ENCODE measurements at regions not wholly inside any gene's neighbourhood (a gene's known extent, or its start where the extent isn't known, plus 50 kb on each side); places are given as distances from the start of the nearest gene placed in this dataset.

DNA sequence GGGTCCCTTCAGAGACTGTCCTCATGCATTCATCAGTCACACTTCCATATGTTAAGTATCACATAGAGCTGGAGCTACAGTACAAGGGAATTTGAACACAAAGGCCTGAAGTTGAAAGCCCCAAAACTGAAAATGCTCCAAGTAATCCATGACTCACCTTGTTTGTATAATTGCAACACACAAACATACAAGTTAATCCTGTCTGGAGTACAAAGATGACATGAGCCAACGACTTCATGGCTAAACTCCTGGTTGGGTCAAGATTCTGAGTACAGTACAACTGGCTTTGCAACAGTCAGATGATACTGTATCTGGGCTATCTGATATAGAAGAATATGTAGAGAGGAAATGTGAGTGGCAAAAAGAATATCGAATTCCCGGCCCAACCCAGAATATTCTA lies 73.1 kb upstream of the AASS start:
- H3K9me3 ChIP-seq (ENCODE audit: control insufficient read depth, insufficient read depth, low read depth, low read length) = no peaks in the 10 kb centered on the region
- TF ChIP-seq PRDM1 (tag by site-specific recombination; IDR thresholded peaks at IDR 0.05) = no peak
- TF ChIP-seq ZNF121 (tag by site-specific recombination; IDR thresholded peaks at IDR 0.05) = no peak
- TF ChIP-seq, protein P1, sequence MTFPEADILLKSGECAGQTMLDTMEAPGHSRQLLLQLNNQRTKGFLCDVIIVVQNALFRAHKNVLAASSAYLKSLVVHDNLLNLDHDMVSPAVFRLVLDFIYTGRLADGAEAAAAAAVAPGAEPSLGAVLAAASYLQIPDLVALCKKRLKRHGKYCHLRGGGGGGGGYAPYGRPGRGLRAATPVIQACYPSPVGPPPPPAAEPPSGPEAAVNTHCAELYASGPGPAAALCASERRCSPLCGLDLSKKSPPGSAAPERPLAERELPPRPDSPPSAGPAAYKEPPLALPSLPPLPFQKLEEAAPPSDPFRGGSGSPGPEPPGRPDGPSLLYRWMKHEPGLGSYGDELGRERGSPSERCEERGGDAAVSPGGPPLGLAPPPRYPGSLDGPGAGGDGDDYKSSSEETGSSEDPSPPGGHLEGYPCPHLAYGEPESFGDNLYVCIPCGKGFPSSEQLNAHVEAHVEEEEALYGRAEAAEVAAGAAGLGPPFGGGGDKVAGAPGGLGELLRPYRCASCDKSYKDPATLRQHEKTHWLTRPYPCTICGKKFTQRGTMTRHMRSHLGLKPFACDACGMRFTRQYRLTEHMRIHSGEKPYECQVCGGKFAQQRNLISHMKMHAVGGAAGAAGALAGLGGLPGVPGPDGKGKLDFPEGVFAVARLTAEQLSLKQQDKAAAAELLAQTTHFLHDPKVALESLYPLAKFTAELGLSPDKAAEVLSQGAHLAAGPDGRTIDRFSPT (tag by site-specific recombination; IDR thresholded peaks at IDR 0.05) = no peak
- TF ChIP-seq, protein P2, sequence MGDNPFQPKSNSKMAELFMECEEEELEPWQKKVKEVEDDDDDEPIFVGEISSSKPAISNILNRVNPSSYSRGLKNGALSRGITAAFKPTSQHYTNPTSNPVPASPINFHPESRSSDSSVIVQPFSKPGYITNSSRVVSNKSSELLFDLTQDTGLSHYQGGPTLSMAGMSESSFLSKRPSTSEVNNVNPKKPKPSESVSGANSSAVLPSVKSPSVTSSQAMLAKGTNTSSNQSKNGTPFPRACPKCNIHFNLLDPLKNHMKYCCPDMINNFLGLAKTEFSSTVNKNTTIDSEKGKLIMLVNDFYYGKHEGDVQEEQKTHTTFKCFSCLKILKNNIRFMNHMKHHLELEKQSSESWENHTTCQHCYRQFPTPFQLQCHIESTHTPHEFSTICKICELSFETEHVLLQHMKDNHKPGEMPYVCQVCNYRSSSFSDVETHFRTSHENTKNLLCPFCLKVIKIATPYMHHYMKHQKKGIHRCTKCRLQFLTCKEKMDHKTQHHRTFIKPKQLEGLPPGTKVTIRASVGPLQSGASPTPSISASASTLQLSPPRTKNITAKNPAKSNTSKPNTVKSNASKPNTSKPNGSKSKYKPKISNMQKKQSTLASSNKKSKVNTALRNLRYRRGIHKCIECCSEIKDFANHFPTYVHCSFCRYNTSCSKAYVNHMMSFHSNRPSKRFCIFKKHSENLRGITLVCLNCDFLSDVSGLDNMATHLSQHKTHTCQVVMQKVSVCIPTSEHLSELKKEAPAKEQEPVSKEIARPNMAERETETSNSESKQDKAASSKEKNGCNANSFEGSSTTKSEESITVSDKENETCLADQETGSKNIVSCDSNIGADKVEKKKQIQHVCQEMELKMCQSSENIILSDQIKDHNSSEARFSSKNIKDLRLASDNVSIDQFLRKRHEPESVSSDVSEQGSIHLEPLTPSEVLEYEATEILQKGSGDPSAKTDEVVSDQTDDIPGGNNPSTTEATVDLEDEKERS (tag by site-specific recombination; IDR thresholded peaks at IDR 0.05) = no peak
- no peak for TF ChIP-seq ZNF514 (tag by site-specific recombination; IDR thresholded peaks at IDR 0.05)
- TF ChIP-seq ZNF112 (tag by site-specific recombination; IDR thresholded peaks at IDR 0.05) = no peak
- TF ChIP-seq ZNF596 (tag by site-specific recombination; IDR thresholded peaks at IDR 0.05) = no peak
- ChIA-PET POLR2A (no interaction called here), CTCF (interaction anchor here (0.7 to 5.0 kb wide), 3 partner anchors 124 to 663 kb away, joined by 3 to 50 read pairs (median 8); no protein-coding TSS in a partner anchor)
- H3K36me3 ChIP-seq (ENCODE audit: control insufficient read depth in 2 of 2, insufficient read depth in 1 of 2, low read length in 2 of 2) = no peaks in the 10 kb centered on the region
- H3K4me3 ChIP-seq (ENCODE audit: low read depth, low read length) = no peak overlapping the region
- H3K27ac ChIP-seq (ENCODE audit: extremely low read depth, low read depth, low read length) = no peak overlapping the region
- H3K4me1 ChIP-seq (ENCODE audit: control insufficient read depth, insufficient read depth, low read length) = no peaks in the 10 kb centered on the region

- ChIA-PET POLR2A (no interaction called here), CTCF (interaction anchor here (1.6 to 2.1 kb wide), 2 partner anchors 316 to 320 kb away, joined by 4 to 7 read pairs; no protein-coding TSS in a partner anchor)
- H3K4me3 ChIP-seq (ENCODE audit: low read depth, low read length) = no peak overlapping the region
- no peak overlapping the region for H3K27ac ChIP-seq (ENCODE audit: extremely low read depth, low read depth, low read length)
- H3K4me1 ChIP-seq (ENCODE audit: control insufficient read depth, insufficient read depth, low read length) = no peaks in the 10 kb centered on the region
- TF ChIP-seq, protein P3, sequence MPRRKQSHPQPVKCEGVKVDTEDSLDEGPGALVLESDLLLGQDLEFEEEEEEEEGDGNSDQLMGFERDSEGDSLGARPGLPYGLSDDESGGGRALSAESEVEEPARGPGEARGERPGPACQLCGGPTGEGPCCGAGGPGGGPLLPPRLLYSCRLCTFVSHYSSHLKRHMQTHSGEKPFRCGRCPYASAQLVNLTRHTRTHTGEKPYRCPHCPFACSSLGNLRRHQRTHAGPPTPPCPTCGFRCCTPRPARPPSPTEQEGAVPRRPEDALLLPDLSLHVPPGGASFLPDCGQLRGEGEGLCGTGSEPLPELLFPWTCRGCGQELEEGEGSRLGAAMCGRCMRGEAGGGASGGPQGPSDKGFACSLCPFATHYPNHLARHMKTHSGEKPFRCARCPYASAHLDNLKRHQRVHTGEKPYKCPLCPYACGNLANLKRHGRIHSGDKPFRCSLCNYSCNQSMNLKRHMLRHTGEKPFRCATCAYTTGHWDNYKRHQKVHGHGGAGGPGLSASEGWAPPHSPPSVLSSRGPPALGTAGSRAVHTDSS (tag by site-specific recombination; IDR thresholded peaks at IDR 0.05) = no peak
- TF ChIP-seq ZNF423 (tag by site-specific recombination; IDR thresholded peaks at IDR 0.05) (no peak), ZNF76 (tag by site-specific recombination; IDR thresholded peaks at IDR 0.05; ENCODE audit: borderline replicate concordance, low read depth) (no peak), ZNF596 (tag by site-specific recombination; IDR thresholded peaks at IDR 0.05) (no peak), ZNF501 (tag by site-specific recombination; IDR thresholded peaks at IDR 0.05) (no peak), ZNF433 (tag by site-specific recombination; IDR thresholded peaks at IDR 0.05; ENCODE audit: low read depth) (no peak)
- TF ChIP-seq, protein P2 (tag by site-specific recombination; IDR thresholded peaks at IDR 0.05) = no peak
- TF ChIP-seq, protein P4, sequence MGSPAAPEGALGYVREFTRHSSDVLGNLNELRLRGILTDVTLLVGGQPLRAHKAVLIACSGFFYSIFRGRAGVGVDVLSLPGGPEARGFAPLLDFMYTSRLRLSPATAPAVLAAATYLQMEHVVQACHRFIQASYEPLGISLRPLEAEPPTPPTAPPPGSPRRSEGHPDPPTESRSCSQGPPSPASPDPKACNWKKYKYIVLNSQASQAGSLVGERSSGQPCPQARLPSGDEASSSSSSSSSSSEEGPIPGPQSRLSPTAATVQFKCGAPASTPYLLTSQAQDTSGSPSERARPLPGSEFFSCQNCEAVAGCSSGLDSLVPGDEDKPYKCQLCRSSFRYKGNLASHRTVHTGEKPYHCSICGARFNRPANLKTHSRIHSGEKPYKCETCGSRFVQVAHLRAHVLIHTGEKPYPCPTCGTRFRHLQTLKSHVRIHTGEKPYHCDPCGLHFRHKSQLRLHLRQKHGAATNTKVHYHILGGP (tag by site-specific recombination; IDR thresholded peaks at IDR 0.05) = no peak
- H3K9me3 ChIP-seq (ENCODE audit: control insufficient read depth, insufficient read depth, low read depth, low read length) = no peaks in the 10 kb centered on the region
- H3K36me3 ChIP-seq (ENCODE audit: control insufficient read depth in 2 of 2, insufficient read depth in 1 of 2, low read length in 2 of 2) = no peaks in the 10 kb centered on the region
Observed at GRCh38 chr7:122212754-122213153, 68.7 kb upstream of the AASS start.
